ENCODE measurements at regions not wholly inside any gene's neighbourhood (a gene's known extent, or its start where the extent isn't known, plus 50 kb on each side); places are given as distances from the start of the nearest gene placed in this dataset.

- TF ChIP-seq EZH2 (IDR thresholded peaks at IDR 0.05; ENCODE audit: insufficient read depth, low read length) (no peak), CTCF (IDR thresholded peaks at IDR 0.05; ENCODE audit: insufficient read depth, low read depth, low read length) (no peak)
- Histone ChIP-seq H3K79me2 (ENCODE audit: insufficient read depth, low read length) (no peaks in the 10 kb centered on the region), H3K9ac (ENCODE audit: low read length) (no peak overlapping the region), H3K27ac (ENCODE audit: low read depth, low read length) (no peak overlapping the region), H3K9me3 (ENCODE audit: insufficient read depth, low read depth, low read length) (no peaks in the 10 kb centered on the region), H4K20me1 (ENCODE audit: insufficient read depth, low read length) (no peaks in the 10 kb centered on the region), H3K4me3 (ENCODE audit: insufficient read depth, low read depth, low read length) (no peak overlapping the region), H3K27me3 (ENCODE audit: insufficient read depth, low read length) (peaks cover 2% of the 10 kb centered on the region), H3K4me2 (ENCODE audit: low read length) (no peak overlapping the region), H2AFZ (ENCODE audit: low read depth, low read length) (no peak overlapping the region), H3K36me3 (ENCODE audit: insufficient read depth, low read length) (no peaks in the 10 kb centered on the region), H3K4me1 (ENCODE audit: insufficient read depth, low read length) (no peaks in the 10 kb centered on the region)
- H3K27me3 Mint-ChIP-seq (ENCODE audit: low read depth, unreplicated experiment), result peaks cover 4% of the 10 kb centered on the region
- no peak for DNase-seq (ENCODE audit: low read depth)
- H3K4me1 Mint-ChIP-seq (ENCODE audit: low read depth, unreplicated experiment), result no peaks in the 10 kb centered on the region
- no peaks in the 10 kb centered on the region for H3K9me3 Mint-ChIP-seq (ENCODE audit: unreplicated experiment)
- H3K36me3 Mint-ChIP-seq (ENCODE audit: low read depth, unreplicated experiment), result no peaks in the 10 kb centered on the region
- no peak overlapping the region for H3K27ac Mint-ChIP-seq (ENCODE audit: unreplicated experiment)
- no peak overlapping the region for H3K4me3 Mint-ChIP-seq (ENCODE audit: unreplicated experiment)
- no peak for FAIRE-seq
Observed at GRCh38 chr5:68080282-68081050, 135.1 kb upstream of the PIK3R1 start.

GRCh38 chr5:68077349-68077894 is 138.1 kb upstream of the PIK3R1 start:
- Histone ChIP-seq H3K4me3 (ENCODE audit: insufficient read depth, low read depth, low read length) (no peak overlapping the region), H3K79me2 (ENCODE audit: insufficient read depth, low read length) (no peaks in the 10 kb centered on the region), H3K9me3 (ENCODE audit: insufficient read depth, low read depth, low read length) (no peaks in the 10 kb centered on the region), H3K27ac (ENCODE audit: low read depth, low read length) (no peak overlapping the region), H3K4me2 (ENCODE audit: low read length) (no peak overlapping the region), H3K4me1 (ENCODE audit: insufficient read depth, low read length) (no peaks in the 10 kb centered on the region), H3K9ac (ENCODE audit: low read length) (no peak overlapping the region), H4K20me1 (ENCODE audit: insufficient read depth, low read length) (no peaks in the 10 kb centered on the region), H2AFZ (ENCODE audit: low read depth, low read length) (no peak overlapping the region), H3K36me3 (ENCODE audit: insufficient read depth, low read length) (no peaks in the 10 kb centered on the region), H3K27me3 (ENCODE audit: insufficient read depth, low read length) (peaks cover 3% of the 10 kb centered on the region)
- H3K4me3 Mint-ChIP-seq (ENCODE audit: unreplicated experiment), result no peak overlapping the region
- TF ChIP-seq CTCF (IDR thresholded peaks at IDR 0.05; ENCODE audit: insufficient read depth, low read depth, low read length) (no peak), EZH2 (IDR thresholded peaks at IDR 0.05; ENCODE audit: insufficient read depth, low read length) (no peak)
- no peak overlapping the region for H3K27ac Mint-ChIP-seq (ENCODE audit: unreplicated experiment)
- no peaks in the 10 kb centered on the region for H3K36me3 Mint-ChIP-seq (ENCODE audit: low read depth, unreplicated experiment)
- H3K9me3 Mint-ChIP-seq (ENCODE audit: unreplicated experiment), result no peaks in the 10 kb centered on the region
- H3K27me3 Mint-ChIP-seq (ENCODE audit: low read depth, unreplicated experiment), result peaks cover 4% of the 10 kb centered on the region
- FAIRE-seq (no peak), DNase-seq (ENCODE audit: low read depth) (no peak)
- H3K4me1 Mint-ChIP-seq (ENCODE audit: low read depth, unreplicated experiment), result no peaks in the 10 kb centered on the region

- Histone ChIP-seq H3K4me2 (ENCODE audit: low read length) (no peak overlapping the region), H3K79me2 (ENCODE audit: insufficient read depth, low read length) (no peaks in the 10 kb centered on the region), H3K36me3 (ENCODE audit: insufficient read depth, low read length) (no peaks in the 10 kb centered on the region), H3K4me3 (ENCODE audit: insufficient read depth, low read depth, low read length) (no peak overlapping the region), H2AFZ (ENCODE audit: low read depth, low read length) (no peak overlapping the region), H3K9me3 (ENCODE audit: insufficient read depth, low read depth, low read length) (no peaks in the 10 kb centered on the region), H4K20me1 (ENCODE audit: insufficient read depth, low read length) (no peaks in the 10 kb centered on the region), H3K9ac (ENCODE audit: low read length) (no peak overlapping the region), H3K27ac (ENCODE audit: low read depth, low read length) (no peak overlapping the region), H3K27me3 (ENCODE audit: insufficient read depth, low read length) (peaks cover 3% of the 10 kb centered on the region), H3K4me1 (ENCODE audit: insufficient read depth, low read length) (no peaks in the 10 kb centered on the region)
- Mint-ChIP-seq H3K4me1 (ENCODE audit: low read depth, unreplicated experiment) (no peaks in the 10 kb centered on the region), H3K36me3 (ENCODE audit: low read depth, unreplicated experiment) (no peaks in the 10 kb centered on the region), H3K9me3 (ENCODE audit: unreplicated experiment) (no peaks in the 10 kb centered on the region), H3K27me3 (ENCODE audit: low read depth, unreplicated experiment) (peaks cover 4% of the 10 kb centered on the region), H3K27ac (ENCODE audit: unreplicated experiment) (no peak overlapping the region), H3K4me3 (ENCODE audit: unreplicated experiment) (no peak overlapping the region)
- no peak for TF ChIP-seq EZH2 (IDR thresholded peaks at IDR 0.05; ENCODE audit: insufficient read depth, low read length)
- TF ChIP-seq CTCF (IDR thresholded peaks at IDR 0.05; ENCODE audit: insufficient read depth, low read depth, low read length), result no peak
- FAIRE-seq, result no peak
- DNase-seq (ENCODE audit: low read depth), result no peak
Observed at GRCh38 chr5:68074633-68075032, 140.9 kb upstream of the PIK3R1 start.

Measured in astrocyte (in vitro differentiated cells and primary cell).